ENCODE measurements at regions not wholly inside any gene's neighbourhood (a gene's known extent, or its start where the extent isn't known, plus 50 kb on each side); places are given as distances from the start of the nearest gene placed in this dataset.

- DNase-seq (ENCODE audit: insufficient read length, low spot score, missing footprints) = no peak
- H3K36me3 ChIP-seq (ENCODE audit: insufficient read depth, low read length) = no peaks in the 10 kb centered on the region
- H3K79me2 ChIP-seq (ENCODE audit: insufficient read depth, low read length) = no peaks in the 10 kb centered on the region
- no peaks in the 10 kb centered on the region for H4K20me1 ChIP-seq (ENCODE audit: insufficient read depth, low read length)
- H3K4me3 ChIP-seq (ENCODE audit: insufficient read depth, low read length) = no peak overlapping the region
- no peak overlapping the region for H3K4me2 ChIP-seq (ENCODE audit: insufficient read depth, low read length)
- no peaks in the 10 kb centered on the region for H3K27me3 ChIP-seq (ENCODE audit: insufficient read depth, low read length)
- H3K27ac ChIP-seq (ENCODE audit: low read depth, low read length) = no peak overlapping the region
- H3K4me1 ChIP-seq (ENCODE audit: insufficient read depth, low read length) = no peaks in the 10 kb centered on the region
- no peaks in the 10 kb centered on the region for H3K9me3 ChIP-seq (ENCODE audit: low read depth, low read length)
- TF ChIP-seq CTCF (IDR thresholded peaks at IDR 0.05; ENCODE audit: extremely low read depth, low read depth, low read length) = no peak
- H2AFZ ChIP-seq (ENCODE audit: low read length) = no peak overlapping the region
These were observed 103.0 kb downstream of the SPATA19 start for GRCh38 chr11:133742353-133742752.

- H3K4me3 ChIP-seq (ENCODE audit: insufficient read depth, low read length) = no peak overlapping the region
- no peak overlapping the region for H2AFZ ChIP-seq (ENCODE audit: low read length)
- no peak for TF ChIP-seq CTCF (IDR thresholded peaks at IDR 0.05; ENCODE audit: extremely low read depth, low read depth, low read length)
- no peaks in the 10 kb centered on the region for H3K9me3 ChIP-seq (ENCODE audit: low read depth, low read length)
- no peak for DNase-seq (ENCODE audit: insufficient read length, low spot score, missing footprints)
- H3K79me2 ChIP-seq (ENCODE audit: insufficient read depth, low read length) = no peaks in the 10 kb centered on the region
- H4K20me1 ChIP-seq (ENCODE audit: insufficient read depth, low read length) = no peaks in the 10 kb centered on the region
- no peaks in the 10 kb centered on the region for H3K36me3 ChIP-seq (ENCODE audit: insufficient read depth, low read length)
- H3K27me3 ChIP-seq (ENCODE audit: insufficient read depth, low read length) = no peaks in the 10 kb centered on the region
- no peak overlapping the region for H3K27ac ChIP-seq (ENCODE audit: low read depth, low read length)
- H3K4me1 ChIP-seq (ENCODE audit: insufficient read depth, low read length) = no peaks in the 10 kb centered on the region
- no peak overlapping the region for H3K4me2 ChIP-seq (ENCODE audit: insufficient read depth, low read length)
These were observed 104.3 kb downstream of the SPATA19 start for GRCh38 chr11:133740963-133741362.

- no peak overlapping the region for H2AFZ ChIP-seq (ENCODE audit: low read length)
- H3K9me3 ChIP-seq (ENCODE audit: low read depth, low read length) = no peaks in the 10 kb centered on the region
- H4K20me1 ChIP-seq (ENCODE audit: insufficient read depth, low read length) = no peaks in the 10 kb centered on the region
- H3K27me3 ChIP-seq (ENCODE audit: insufficient read depth, low read length) = no peaks in the 10 kb centered on the region
- no peaks in the 10 kb centered on the region for H3K4me1 ChIP-seq (ENCODE audit: insufficient read depth, low read length)
- H3K27ac ChIP-seq (ENCODE audit: low read depth, low read length) = no peak overlapping the region
- H3K79me2 ChIP-seq (ENCODE audit: insufficient read depth, low read length) = no peaks in the 10 kb centered on the region
- no peaks in the 10 kb centered on the region for H3K36me3 ChIP-seq (ENCODE audit: insufficient read depth, low read length)
- TF ChIP-seq CTCF (IDR thresholded peaks at IDR 0.05; ENCODE audit: extremely low read depth, low read depth, low read length) = no peak
- no peak for DNase-seq (ENCODE audit: insufficient read length, low spot score, missing footprints)
- H3K4me2 ChIP-seq (ENCODE audit: insufficient read depth, low read length) = no peak overlapping the region
- H3K4me3 ChIP-seq (ENCODE audit: insufficient read depth, low read length) = no peak overlapping the region
These were observed 105.8 kb downstream of the SPATA19 start for GRCh38 chr11:133739481-133739880.

- TF ChIP-seq CTCF (IDR thresholded peaks at IDR 0.05; ENCODE audit: extremely low read depth, low read depth, low read length) = no peak
- Histone ChIP-seq H3K27me3 (ENCODE audit: insufficient read depth, low read length) (no peaks in the 10 kb centered on the region), H3K4me3 (ENCODE audit: insufficient read depth, low read length) (no peak overlapping the region), H3K9me3 (ENCODE audit: low read depth, low read length) (no peaks in the 10 kb centered on the region), H3K27ac (ENCODE audit: low read depth, low read length) (no peak overlapping the region), H3K79me2 (ENCODE audit: insufficient read depth, low read length) (no peaks in the 10 kb centered on the region), H3K36me3 (ENCODE audit: insufficient read depth, low read length) (no peaks in the 10 kb centered on the region), H2AFZ (ENCODE audit: low read length) (no peak overlapping the region), H4K20me1 (ENCODE audit: insufficient read depth, low read length) (no peaks in the 10 kb centered on the region), H3K4me1 (ENCODE audit: insufficient read depth, low read length) (no peaks in the 10 kb centered on the region), H3K4me2 (ENCODE audit: insufficient read depth, low read length) (no peak overlapping the region)
- no peak for DNase-seq (ENCODE audit: insufficient read length, low spot score, missing footprints)
These were observed 106.7 kb downstream of the SPATA19 start for GRCh38 chr11:133738624-133739023.
